IMR-90 (cell line): ENCODE measurements at regions not wholly inside any gene's neighbourhood (a gene's known extent, or its start where the extent isn't known, plus 50 kb on each side); places are given as distances from the start of the nearest gene placed in this dataset.

Experiments
- ATAC-seq: fragments of 200-7000 bp; cut with Tn5 transposase; 2 replicates; pipeline ENCODE4 v1.9.1; 2020; ENCODE audit warnings: low read depth, mild to moderate bottlenecking, moderate library complexity
- BruUV-seq: library from RNA; stranded (reverse); fragments of 400-500 nt; replicated peaks from 2 replicates; lab custom pipeline; 2021; lab: Mats Ljungman, UMichigan
- CTCF ChIA-PET: fragments of 300-600 bp; formaldehyde crosslinking; extraction: SDS; loops from one replicate; lab custom pipeline; 2021; ENCODE audit warnings: antibody characterized with exemption; lab: Yijun Ruan, JAX
- POLR2A ChIA-PET: fragments of 300-600 bp; sonication (Branson Sonifier 250); formaldehyde crosslinking; loops from one replicate; lab custom pipeline; 2022; ENCODE audit warnings: antibody characterized with exemption; ENCODE audit not compliant: unreplicated experiment; lab: Charles Lee
- DNase-seq: peaks from one replicate; pipeline ENCODE4 v3.0.0; 2013
- H2AFZ ChIP-seq: replicated peaks from 2 replicates; pipeline ENCODE3; 2013; ENCODE audit warnings: low read length, mild to moderate bottlenecking; ENCODE audit not compliant: poor library complexity
- H2AK5ac ChIP-seq: 2 replicates; pipeline ENCODE4 v1.6.1; 2013; ENCODE audit warnings: low read depth, low read length, inconsistent platforms
- H2AK9ac ChIP-seq: replicated peaks from 2 replicates; pipeline ENCODE3; 2013; ENCODE audit warnings: mild to moderate bottlenecking, low read depth, low read length, moderate library complexity; ENCODE audit not compliant: poor library complexity
- H2BK120ac ChIP-seq: 2 replicates; pipeline ENCODE4 v1.6.1; 2013; ENCODE audit warnings: low read depth, low read length, inconsistent platforms
- H2BK15ac ChIP-seq: 3 replicates; pipeline ENCODE4 v1.6.1; 2013; ENCODE audit warnings: low read depth, low read length, inconsistent platforms
- H2BK20ac ChIP-seq: 2 replicates; pipeline ENCODE4 v1.6.1; 2013; ENCODE audit warnings: low read depth, mild to moderate bottlenecking, inconsistent platforms, low read length, moderate library complexity
- H2BK5ac ChIP-seq: 2 replicates; pipeline ENCODE4 v1.6.1; 2013; ENCODE audit warnings: mild to moderate bottlenecking, low read depth, low read length, inconsistent platforms; ENCODE audit not compliant: poor library complexity, severe bottlenecking
- H3K14ac ChIP-seq: replicated peaks from 2 replicates; pipeline ENCODE4 v1.6.1; 2013; ENCODE audit warnings: low read depth, low read length, inconsistent platforms
- H3K18ac ChIP-seq: 2 replicates; pipeline ENCODE4 v1.6.1; 2013; ENCODE audit warnings: low read depth, low read length, control low read depth
- H3K23ac ChIP-seq: 2 replicates; pipeline ENCODE4 v1.6.1; 2013; ENCODE audit warnings: low read depth, low read length, inconsistent platforms
- H3K27ac ChIP-seq: 2 replicates; pipeline ENCODE4 v1.5.1; 2013; ENCODE audit warnings: mild to moderate bottlenecking, control low read depth, low read length; ENCODE audit not compliant: insufficient read depth
- H3K27me3 ChIP-seq: 2 replicates; pipeline ENCODE4 v1.6.1; 2013; ENCODE audit warnings: low read length; ENCODE audit not compliant: control insufficient read depth, insufficient read depth
- H3K36me3 ChIP-seq: 2 replicates; pipeline ENCODE4 v1.6.1; 2013; ENCODE audit warnings: low read length, mixed read lengths; ENCODE audit not compliant: control insufficient read depth, insufficient read depth
- H3K4ac ChIP-seq: 2 replicates; pipeline ENCODE4 v1.6.1; 2013; ENCODE audit warnings: low read depth, low read length, inconsistent platforms
- H3K4me1 ChIP-seq: 2 replicates; pipeline ENCODE4 v1.6.1; 2013; ENCODE audit warnings: low read length, mixed read lengths; ENCODE audit not compliant: control insufficient read depth, insufficient read depth
- H3K4me2 ChIP-seq: 2 replicates; pipeline ENCODE4 v1.6.1; 2013; ENCODE audit warnings: low read depth, mild to moderate bottlenecking, control low read depth, low read length, moderate library complexity
- H3K4me3 ChIP-seq: 2 replicates; pipeline ENCODE4 v1.5.1; 2013; ENCODE audit warnings: low read depth, mild to moderate bottlenecking, control low read depth, low read length, moderate library complexity; ENCODE audit not compliant: insufficient read depth
- H3K56ac ChIP-seq: 2 replicates; pipeline ENCODE4 v1.6.1; 2013; ENCODE audit warnings: low read length, inconsistent platforms; ENCODE audit not compliant: insufficient read depth; ENCODE audit errors: extremely low read depth
- H3K79me1 ChIP-seq, 2 experiments: 2 replicates each; pipeline ENCODE4 v1.6.1; 2013; ENCODE audit warnings: low read length in 2 of 2, inconsistent platforms in 1 of 2, low read depth in 1 of 2
- H3K9ac ChIP-seq: 2 replicates; pipeline ENCODE4 v1.6.1; 2013; ENCODE audit warnings: low read depth, low read length, control low read depth
- H3K9me1 ChIP-seq: 2 replicates; pipeline ENCODE4 v1.6.1; 2013; ENCODE audit warnings: low read length, inconsistent platforms; ENCODE audit not compliant: insufficient read depth
- H3K9me3 ChIP-seq: 2 replicates; pipeline ENCODE4 v1.6.1; 2013; ENCODE audit warnings: low read length; ENCODE audit not compliant: control insufficient read depth, insufficient read depth
- H4K20me1 ChIP-seq: 2 replicates; pipeline ENCODE4 v1.6.1; 2013; ENCODE audit warnings: low read length, inconsistent platforms; ENCODE audit not compliant: insufficient read depth
- H4K5ac ChIP-seq: 2 replicates; pipeline ENCODE4 v1.6.1; 2013; ENCODE audit warnings: mild to moderate bottlenecking, low read depth, low read length, control low read depth
- H4K8ac ChIP-seq, 2 experiments: 2 replicates each; pipeline ENCODE4 v1.6.1; 2013; ENCODE audit warnings: low read depth in 2 of 2, low read length in 2 of 2, control low read depth in 1 of 2, inconsistent platforms in 1 of 2
- H4K91ac ChIP-seq: 2 replicates; pipeline ENCODE4 v1.6.1; 2013; ENCODE audit warnings: low read depth, low read length, inconsistent platforms; ENCODE audit not compliant: insufficient read depth
- BHLHE40 ChIP-seq: fragments of 150-350 bp; IDR thresholded peaks from 2 replicates; pipeline ENCODE4 v1.6.1; 2016; ENCODE audit warnings: mild to moderate bottlenecking, low read depth, low read length
- MAFK ChIP-seq: IDR thresholded peaks from 2 replicates; pipeline ENCODE4 v1.6.1; 2012; ENCODE audit warnings: low read depth, low read length, improper control_type of control experiment
- NFE2L2 ChIP-seq: fragments of 150-350 bp; IDR thresholded peaks from 2 replicates; pipeline ENCODE4 v1.6.1; 2016; ENCODE audit warnings: low read depth, mild to moderate bottlenecking, low read length
- POLR2A ChIP-seq: IDR thresholded peaks from 2 replicates; pipeline ENCODE4 v1.6.1; 2012; ENCODE audit warnings: mild to moderate bottlenecking, low read depth, low read length
- RCOR1 ChIP-seq: IDR thresholded peaks from 2 replicates; pipeline ENCODE4 v1.6.1; 2012; ENCODE audit warnings: mild to moderate bottlenecking, low read length, improper control_type of control experiment; ENCODE audit not compliant: insufficient replicate concordance
- WGBS, 2 experiments: methylation state at CpG; one replicate each; pipeline versions ENCODE4 v1.1.5 to v1.1.7; 2013; ENCODE audit warnings: missing lambda C conversion rate in 2 of 2; ENCODE audit not compliant: insufficient read length in 1 of 2; ENCODE audit errors: extremely low coverage in 2 of 2; 5-methylcytosine and 5-hydroxymethylcytosine counted together
- dilution Hi-C: fragments of 300-500 bp; cut with HindIII; formaldehyde crosslinking; loops from one replicate; pipeline ENCODE4 v1.14.3; 2018; ENCODE audit warnings: low sequenced_read_pairs; ENCODE audit not compliant: unreplicated experiment
- in situ Hi-C: fragments of 300-500 bp; cut with MboI; formaldehyde crosslinking; loops from 3 replicates; pipeline ENCODE4 v1.14.3; 2019; ENCODE audit warnings: low sequenced_read_pairs, inconsistent platforms, mixed read lengths
- intact Hi-C: fragments of 100-400 bp; cut with micrococcal nuclease; formaldehyde crosslinking; loops from 2 replicates; pipeline ENCODE4 v1.10.0; 2022
- TF ChIP-seq, protein P1 (sequence below): fragments of 150-350 bp; IDR thresholded peaks from 2 replicates; pipeline ENCODE4 v1.6.1; 2017; ENCODE audit warnings: mild to moderate bottlenecking, antibody characterized with exemption, low read length, low read depth
- TF ChIP-seq, protein P2 (sequence below): conservative IDR thresholded peaks from 2 replicates; pipeline ENCODE4 v1.5.1; 2012; ENCODE audit warnings: mild to moderate bottlenecking, low read depth, low read length, improper control_type of control experiment

DNA sequence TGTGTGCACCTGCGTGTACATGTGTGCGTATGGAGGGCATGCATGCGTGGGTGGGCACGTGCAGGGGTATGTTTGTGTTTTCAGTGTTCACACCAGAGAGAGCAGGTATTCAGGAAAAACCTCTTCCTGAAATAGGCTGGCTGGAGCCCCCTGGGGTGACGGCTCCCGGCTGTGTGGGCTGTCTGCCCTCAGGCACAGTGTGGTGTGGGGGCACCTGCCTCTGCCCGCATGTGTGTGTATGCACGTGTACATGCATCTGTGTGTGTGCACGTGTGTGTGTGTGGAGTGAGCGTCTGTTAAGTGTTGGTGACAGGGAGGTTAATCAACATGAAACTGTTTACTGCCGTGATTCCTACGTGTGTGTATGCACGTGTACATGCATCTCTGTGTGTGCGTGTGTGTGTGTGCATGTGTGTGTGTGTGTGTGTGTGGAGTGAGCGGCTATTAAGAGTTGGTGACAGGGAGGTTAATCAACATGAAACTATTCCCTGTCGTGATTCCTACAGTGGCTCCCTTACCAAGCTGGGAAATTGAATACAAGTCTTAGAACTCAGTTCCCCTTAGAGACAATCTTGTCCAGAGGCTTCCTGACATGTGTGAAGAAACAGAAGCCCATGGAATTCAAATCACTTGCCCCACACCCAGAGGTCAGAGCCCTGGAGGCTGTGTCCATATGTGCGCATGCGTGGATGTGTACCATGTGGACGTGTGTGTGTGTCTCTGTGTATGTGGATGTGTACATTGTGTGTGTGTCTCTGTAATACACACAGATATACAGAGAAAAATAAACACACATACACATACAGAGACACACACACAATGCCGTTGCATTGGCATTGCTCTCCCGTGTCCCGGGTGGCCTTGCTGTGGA is 372.4 kb upstream of the IRX4 start:
- Histone ChIP-seq H3K79me1 (no peaks in the 10 kb centered on the region), H2AK5ac (no peak overlapping the region), H3K9ac (no peak overlapping the region), H4K8ac (no peak overlapping the region), H2BK120ac (no peak overlapping the region), H2AFZ (no peak overlapping the region), H3K18ac (no peak overlapping the region), H2AK9ac (no peak overlapping the region), H3K23ac (no peak overlapping the region), H4K20me1 (no peaks in the 10 kb centered on the region), H2BK20ac (no peak overlapping the region), H3K4ac (no peak overlapping the region), H3K9me1 (no peaks in the 10 kb centered on the region), H3K4me3 (no peak overlapping the region), H3K4me1 (no peaks in the 10 kb centered on the region), H3K14ac (no peak overlapping the region), H3K27me3 (no peaks in the 10 kb centered on the region), H3K56ac (no peak overlapping the region), H4K5ac (no peak overlapping the region), H3K9me3 (peaks cover 48% of the 10 kb centered on the region), H2BK5ac (no peak overlapping the region), H3K4me2 (no peak overlapping the region), H4K91ac (no peak overlapping the region), H2BK15ac (no peak overlapping the region), H3K36me3 (no peaks in the 10 kb centered on the region), H3K27ac (no peak overlapping the region)
- no TSS peak for BruUV-seq
- POLR2A ChIA-PET = no interaction called here
- 77% methylated on average over 4 of the region's 22 CpGs; no CpG with 5 or more reads in 1 of the 2 experiments for WGBS, 2 experiments
- dilution Hi-C loops = no loop called here
- CTCF ChIA-PET = no interaction called here
- no peak for ATAC-seq
- in situ Hi-C loops = no loop called here
- no peak for TF ChIP-seq MAFK
- TF ChIP-seq, protein P1, sequence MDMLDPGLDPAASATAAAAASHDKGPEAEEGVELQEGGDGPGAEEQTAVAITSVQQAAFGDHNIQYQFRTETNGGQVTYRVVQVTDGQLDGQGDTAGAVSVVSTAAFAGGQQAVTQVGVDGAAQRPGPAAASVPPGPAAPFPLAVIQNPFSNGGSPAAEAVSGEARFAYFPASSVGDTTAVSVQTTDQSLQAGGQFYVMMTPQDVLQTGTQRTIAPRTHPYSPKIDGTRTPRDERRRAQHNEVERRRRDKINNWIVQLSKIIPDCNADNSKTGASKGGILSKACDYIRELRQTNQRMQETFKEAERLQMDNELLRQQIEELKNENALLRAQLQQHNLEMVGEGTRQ = no peak
- TF ChIP-seq BHLHE40 = no peak
- no peak for TF ChIP-seq POLR2A
- TF ChIP-seq, protein P2, sequence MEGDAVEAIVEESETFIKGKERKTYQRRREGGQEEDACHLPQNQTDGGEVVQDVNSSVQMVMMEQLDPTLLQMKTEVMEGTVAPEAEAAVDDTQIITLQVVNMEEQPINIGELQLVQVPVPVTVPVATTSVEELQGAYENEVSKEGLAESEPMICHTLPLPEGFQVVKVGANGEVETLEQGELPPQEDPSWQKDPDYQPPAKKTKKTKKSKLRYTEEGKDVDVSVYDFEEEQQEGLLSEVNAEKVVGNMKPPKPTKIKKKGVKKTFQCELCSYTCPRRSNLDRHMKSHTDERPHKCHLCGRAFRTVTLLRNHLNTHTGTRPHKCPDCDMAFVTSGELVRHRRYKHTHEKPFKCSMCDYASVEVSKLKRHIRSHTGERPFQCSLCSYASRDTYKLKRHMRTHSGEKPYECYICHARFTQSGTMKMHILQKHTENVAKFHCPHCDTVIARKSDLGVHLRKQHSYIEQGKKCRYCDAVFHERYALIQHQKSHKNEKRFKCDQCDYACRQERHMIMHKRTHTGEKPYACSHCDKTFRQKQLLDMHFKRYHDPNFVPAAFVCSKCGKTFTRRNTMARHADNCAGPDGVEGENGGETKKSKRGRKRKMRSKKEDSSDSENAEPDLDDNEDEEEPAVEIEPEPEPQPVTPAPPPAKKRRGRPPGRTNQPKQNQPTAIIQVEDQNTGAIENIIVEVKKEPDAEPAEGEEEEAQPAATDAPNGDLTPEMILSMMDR = no peak
- TF ChIP-seq NFE2L2 = no peak
- TF ChIP-seq RCOR1 = no peak
- no peak for DNase-seq
- intact Hi-C loops = no loop called here
